ENCODE measurements at regions not wholly inside any gene's neighbourhood (a gene's known extent, or its start where the extent isn't known, plus 50 kb on each side); places are given as distances from the start of the nearest gene placed in this dataset.

GRCh38 chr16:52618753-52619497 lies 72.0 kb upstream of the TOX3 start:
- H3F3A ChIP-seq (ENCODE audit: low read depth): no peaks in the 10 kb centered on the region
- H3K4me1 ChIP-seq (ENCODE audit: insufficient read depth, low read length, poor library complexity, severe bottlenecking): no peaks in the 10 kb centered on the region
- no peak overlapping the region for H3K4me2 ChIP-seq (ENCODE audit: low read depth, low read length, poor library complexity, severe bottlenecking)
- no peak overlapping the region for H3K4me3 ChIP-seq (ENCODE audit: low read length, poor library complexity, severe bottlenecking)
- no peaks in the 10 kb centered on the region for H3K27me3 ChIP-seq (ENCODE audit: insufficient read depth, low read length, poor library complexity, severe bottlenecking)
- no peaks in the 10 kb centered on the region for H4K20me1 ChIP-seq (ENCODE audit: insufficient read depth, low read length, poor library complexity, severe bottlenecking)
- TF ChIP-seq CTCF (conservative IDR thresholded peaks at IDR 0.05; ENCODE audit: low read length) (no peak), EZH2phosphoT487 (IDR thresholded peaks at IDR 0.05; ENCODE audit: borderline replicate concordance) (no peak)
- H2AFZ ChIP-seq (ENCODE audit: low read length): no peak overlapping the region
- no peaks in the 10 kb centered on the region; the same call in 1 of the 2 replicates for H3K9me3 ChIP-seq (ENCODE audit: insufficient read depth, low read depth, low read length)
- no peaks in the 10 kb centered on the region for H3K36me3 ChIP-seq (ENCODE audit: insufficient read depth, low read length)
- no peaks in the 10 kb centered on the region for H3K79me2 ChIP-seq (ENCODE audit: insufficient read depth, low read length)
- H3K9ac ChIP-seq (ENCODE audit: low read depth, low read length, poor library complexity, severe bottlenecking): no peak overlapping the region
- H3K9me2 ChIP-seq (replicated peaks; ENCODE audit: low read depth, low read length): no peaks in the 10 kb centered on the region

- Histone ChIP-seq H2AFZ (ENCODE audit: low read length) (no peak overlapping the region), H3K27me3 (ENCODE audit: insufficient read depth, low read length, poor library complexity, severe bottlenecking) (no peaks in the 10 kb centered on the region), H3K9ac (ENCODE audit: low read depth, low read length, poor library complexity, severe bottlenecking) (no peak overlapping the region), H3K36me3 (ENCODE audit: insufficient read depth, low read length) (no peaks in the 10 kb centered on the region), H3K9me3 (ENCODE audit: insufficient read depth, low read depth, low read length) (no peaks in the 10 kb centered on the region; the same call in 1 of the 2 replicates), H3K4me3 (ENCODE audit: low read length, poor library complexity, severe bottlenecking) (no peak overlapping the region), H3K9me2 (replicated peaks; ENCODE audit: low read depth, low read length) (no peaks in the 10 kb centered on the region), H3K79me2 (ENCODE audit: insufficient read depth, low read length) (no peaks in the 10 kb centered on the region), H3F3A (ENCODE audit: low read depth) (no peaks in the 10 kb centered on the region), H3K4me2 (ENCODE audit: low read depth, low read length, poor library complexity, severe bottlenecking) (no peak overlapping the region), H4K20me1 (ENCODE audit: insufficient read depth, low read length, poor library complexity, severe bottlenecking) (no peaks in the 10 kb centered on the region), H3K4me1 (ENCODE audit: insufficient read depth, low read length, poor library complexity, severe bottlenecking) (no peaks in the 10 kb centered on the region)
- TF ChIP-seq CTCF (conservative IDR thresholded peaks at IDR 0.05; ENCODE audit: low read length): no peak
- no peak for TF ChIP-seq EZH2phosphoT487 (IDR thresholded peaks at IDR 0.05; ENCODE audit: borderline replicate concordance)
Observed at GRCh38 chr16:52617591-52617990, 70.6 kb upstream of the TOX3 start.

GRCh38 chr16:52613508-52613907 lies 66.6 kb upstream of the TOX3 start:
- Histone ChIP-seq H2AFZ (ENCODE audit: low read length) (no peak overlapping the region), H4K20me1 (ENCODE audit: insufficient read depth, low read length, poor library complexity, severe bottlenecking) (no peaks in the 10 kb centered on the region), H3K9me3 (ENCODE audit: insufficient read depth, low read depth, low read length) (no peaks in the 10 kb centered on the region; the same call in 1 of the 2 replicates), H3F3A (ENCODE audit: low read depth) (no peaks in the 10 kb centered on the region), H3K4me2 (ENCODE audit: low read depth, low read length, poor library complexity, severe bottlenecking) (no peak overlapping the region), H3K27me3 (ENCODE audit: insufficient read depth, low read length, poor library complexity, severe bottlenecking) (no peaks in the 10 kb centered on the region), H3K9me2 (replicated peaks; ENCODE audit: low read depth, low read length) (no peaks in the 10 kb centered on the region), H3K4me1 (ENCODE audit: insufficient read depth, low read length, poor library complexity, severe bottlenecking) (no peaks in the 10 kb centered on the region), H3K9ac (ENCODE audit: low read depth, low read length, poor library complexity, severe bottlenecking) (no peak overlapping the region), H3K36me3 (ENCODE audit: insufficient read depth, low read length) (no peaks in the 10 kb centered on the region), H3K4me3 (ENCODE audit: low read length, poor library complexity, severe bottlenecking) (no peak overlapping the region), H3K79me2 (ENCODE audit: insufficient read depth, low read length) (no peaks in the 10 kb centered on the region)
- no peak for TF ChIP-seq EZH2phosphoT487 (IDR thresholded peaks at IDR 0.05; ENCODE audit: borderline replicate concordance)
- no peak for TF ChIP-seq CTCF (conservative IDR thresholded peaks at IDR 0.05; ENCODE audit: low read length)

Data from Loucy (cell line).